ENCODE measurements at regions not wholly inside any gene's neighbourhood (a gene's known extent, or its start where the extent isn't known, plus 50 kb on each side); places are given as distances from the start of the nearest gene placed in this dataset.

GRCh38 chr6:53982366-53983050 lies 128.7 kb upstream of the MLIP start:
- H3K23ac ChIP-seq (ENCODE audit: low read depth, low read length, poor library complexity): no peak overlapping the region
- no peak for DNase-seq (ENCODE audit: low spot score)
- no peak overlapping the region for H3K18ac ChIP-seq (ENCODE audit: low read length)
- no peak overlapping the region for H4K91ac ChIP-seq (ENCODE audit: low read depth, low read length, poor library complexity)
- no peak overlapping the region for H2BK120ac ChIP-seq (ENCODE audit: low read depth, low read length)
- peaks cover 0 to 2% of the 10 kb centered on the region in 2 donors for H3K4me1 ChIP-seq (ENCODE audit: control insufficient read depth in 2 of 2, insufficient read depth in 1 of 2, low read depth in 1 of 2, low read length in 2 of 2)
- H2BK12ac ChIP-seq (ENCODE audit: low read length): no peak overlapping the region
- no peak overlapping the region for H4K8ac ChIP-seq (ENCODE audit: low read depth, low read length)
- H3K4me3 ChIP-seq (ENCODE audit: low read length in 2 of 2): no peak overlapping the region
- no peak overlapping the region for H2AK5ac ChIP-seq (ENCODE audit: low read depth, low read length)
- H3K9me3 ChIP-seq (replicated peaks in 1 of 2; ENCODE audit: control insufficient read depth in 2 of 2, insufficient read depth in 1 of 2, low read depth in 1 of 2, low read length in 2 of 2): no peaks in the 10 kb centered on the region
- H3K4ac ChIP-seq (ENCODE audit: low read length): no peak overlapping the region
- WGBS, 2 donors (ENCODE audit: extremely low coverage in 2 of 2, insufficient read length in 2 of 2, insufficient replicate concordance in 1 of 2): no CpG with 5 or more reads among the region's 4 CpGs
- no peaks in the 10 kb centered on the region for H3K27me3 ChIP-seq (ENCODE audit: control insufficient read depth in 3 of 3, insufficient read depth in 3 of 3, low read depth in 1 of 3, low read length in 3 of 3)
- H3K9ac ChIP-seq (ENCODE audit: low read depth, low read length, poor library complexity): no peak overlapping the region
- H2AFZ ChIP-seq (ENCODE audit: low read length): no peak overlapping the region
- no peak overlapping the region for H3K14ac ChIP-seq (ENCODE audit: low read length)
- H3K4me2 ChIP-seq (ENCODE audit: insufficient read depth, low read length, poor library complexity, severe bottlenecking): no peak overlapping the region
- no peak overlapping the region for H2BK5ac ChIP-seq (ENCODE audit: low read length)
- no peak overlapping the region for H2BK15ac ChIP-seq (ENCODE audit: low read length)
- no peak overlapping the region for H3K27ac ChIP-seq (replicated peaks; ENCODE audit: low read length)
- H3K79me1 ChIP-seq (ENCODE audit: low read depth, low read length): no peaks in the 10 kb centered on the region
- H3K36me3 ChIP-seq (replicated peaks in 1 of 2; ENCODE audit: control insufficient read depth in 2 of 2, insufficient read depth in 2 of 2, low read length in 2 of 2): no peaks in the 10 kb centered on the region

- Histone ChIP-seq H2BK15ac (ENCODE audit: low read length) (no peak overlapping the region), H4K91ac (ENCODE audit: low read depth, low read length, poor library complexity) (no peak overlapping the region), H3K79me1 (ENCODE audit: low read depth, low read length) (no peaks in the 10 kb centered on the region), H3K14ac (ENCODE audit: low read length) (no peak overlapping the region), H3K18ac (ENCODE audit: low read length) (no peak overlapping the region), H4K8ac (ENCODE audit: low read depth, low read length) (no peak overlapping the region), H3K4ac (ENCODE audit: low read length) (no peak overlapping the region), H2BK5ac (ENCODE audit: low read length) (no peak overlapping the region), H2BK12ac (ENCODE audit: low read length) (no peak overlapping the region), H2BK120ac (ENCODE audit: low read depth, low read length) (no peak overlapping the region), H3K23ac (ENCODE audit: low read depth, low read length, poor library complexity) (no peak overlapping the region), H3K9ac (ENCODE audit: low read depth, low read length, poor library complexity) (no peak overlapping the region), H3K4me2 (ENCODE audit: insufficient read depth, low read length, poor library complexity, severe bottlenecking) (no peak overlapping the region), H3K27me3 (ENCODE audit: control insufficient read depth in 3 of 3, insufficient read depth in 3 of 3, low read depth in 1 of 3, low read length in 3 of 3) (no peaks in the 10 kb centered on the region), H3K36me3 (replicated peaks in 1 of 2; ENCODE audit: control insufficient read depth in 2 of 2, insufficient read depth in 2 of 2, low read length in 2 of 2) (no peaks in the 10 kb centered on the region), H2AK5ac (ENCODE audit: low read depth, low read length) (no peak overlapping the region), H3K4me1 (ENCODE audit: control insufficient read depth in 2 of 2, insufficient read depth in 1 of 2, low read depth in 1 of 2, low read length in 2 of 2) (peaks cover 0 to 2% of the 10 kb centered on the region in 2 donors), H3K9me3 (replicated peaks in 1 of 2; ENCODE audit: control insufficient read depth in 2 of 2, insufficient read depth in 1 of 2, low read depth in 1 of 2, low read length in 2 of 2) (no peaks in the 10 kb centered on the region), H2AFZ (ENCODE audit: low read length) (no peak overlapping the region), H3K4me3 (ENCODE audit: low read length in 2 of 2) (no peak overlapping the region), H3K27ac (replicated peaks; ENCODE audit: low read length) (no peak overlapping the region)
- no CpG with 5 or more reads among the region's 1 CpG for WGBS, 2 donors (ENCODE audit: extremely low coverage in 2 of 2, insufficient read length in 2 of 2, insufficient replicate concordance in 1 of 2)
- DNase-seq (ENCODE audit: low spot score): no peak
Observed at GRCh38 chr6:53983301-53983700, 127.9 kb upstream of the MLIP start.

- DNase-seq (ENCODE audit: low spot score): no peak
- H3K14ac ChIP-seq (ENCODE audit: low read length): no peak overlapping the region
- H3K27me3 ChIP-seq (ENCODE audit: control insufficient read depth in 3 of 3, insufficient read depth in 3 of 3, low read depth in 1 of 3, low read length in 3 of 3): no peaks in the 10 kb centered on the region
- no peak overlapping the region for H3K4me2 ChIP-seq (ENCODE audit: insufficient read depth, low read length, poor library complexity, severe bottlenecking)
- WGBS, 2 donors (ENCODE audit: extremely low coverage in 2 of 2, insufficient read length in 2 of 2, insufficient replicate concordance in 1 of 2): no CpG with 5 or more reads among the region's 2 CpGs
- H3K36me3 ChIP-seq (replicated peaks in 1 of 2; ENCODE audit: control insufficient read depth in 2 of 2, insufficient read depth in 2 of 2, low read length in 2 of 2): no peaks in the 10 kb centered on the region
- H2AFZ ChIP-seq (ENCODE audit: low read length): no peak overlapping the region
- no peak overlapping the region for H3K23ac ChIP-seq (ENCODE audit: low read depth, low read length, poor library complexity)
- no peak overlapping the region for H2BK120ac ChIP-seq (ENCODE audit: low read depth, low read length)
- H4K91ac ChIP-seq (ENCODE audit: low read depth, low read length, poor library complexity): no peak overlapping the region
- H2AK5ac ChIP-seq (ENCODE audit: low read depth, low read length): no peak overlapping the region
- H2BK15ac ChIP-seq (ENCODE audit: low read length): no peak overlapping the region
- H3K4ac ChIP-seq (ENCODE audit: low read length): no peak overlapping the region
- H3K18ac ChIP-seq (ENCODE audit: low read length): no peak overlapping the region
- H3K9me3 ChIP-seq (replicated peaks in 1 of 2; ENCODE audit: control insufficient read depth in 2 of 2, insufficient read depth in 1 of 2, low read depth in 1 of 2, low read length in 2 of 2): no peaks in the 10 kb centered on the region
- no peak overlapping the region for H3K27ac ChIP-seq (replicated peaks; ENCODE audit: low read length)
- no peaks in the 10 kb centered on the region for H3K79me1 ChIP-seq (ENCODE audit: low read depth, low read length)
- H3K4me3 ChIP-seq (ENCODE audit: low read length in 2 of 2): no peak overlapping the region
- H3K4me1 ChIP-seq (ENCODE audit: control insufficient read depth in 2 of 2, insufficient read depth in 1 of 2, low read depth in 1 of 2, low read length in 2 of 2): peaks cover 0 to 2% of the 10 kb centered on the region in 2 donors
- no peak overlapping the region for H2BK5ac ChIP-seq (ENCODE audit: low read length)
- no peak overlapping the region for H3K9ac ChIP-seq (ENCODE audit: low read depth, low read length, poor library complexity)
- H4K8ac ChIP-seq (ENCODE audit: low read depth, low read length): no peak overlapping the region
- no peak overlapping the region for H2BK12ac ChIP-seq (ENCODE audit: low read length)
Observed at GRCh38 chr6:53984163-53984562, 127.1 kb upstream of the MLIP start.

- H3K4me1 ChIP-seq (ENCODE audit: control insufficient read depth in 2 of 2, insufficient read depth in 1 of 2, low read depth in 1 of 2, low read length in 2 of 2): peaks cover 0 to 5% of the 10 kb centered on the region in 2 donors
- WGBS, 2 donors (ENCODE audit: extremely low coverage in 2 of 2, insufficient read length in 2 of 2, insufficient replicate concordance in 1 of 2): no CpG with 5 or more reads among the region's 3 CpGs
- no peak overlapping the region for H3K18ac ChIP-seq (ENCODE audit: low read length)
- no peaks in the 10 kb centered on the region for H3K79me1 ChIP-seq (ENCODE audit: low read depth, low read length)
- DNase-seq (ENCODE audit: low spot score): no peak
- no peaks in the 10 kb centered on the region for H3K9me3 ChIP-seq (replicated peaks in 1 of 2; ENCODE audit: control insufficient read depth in 2 of 2, insufficient read depth in 1 of 2, low read depth in 1 of 2, low read length in 2 of 2)
- H3K4me3 ChIP-seq (ENCODE audit: low read length in 2 of 2): no peak overlapping the region
- H3K27ac ChIP-seq (replicated peaks; ENCODE audit: low read length): no peak overlapping the region
- H3K9ac ChIP-seq (ENCODE audit: low read depth, low read length, poor library complexity): no peak overlapping the region
- no peak overlapping the region for H2BK15ac ChIP-seq (ENCODE audit: low read length)
- H3K27me3 ChIP-seq (ENCODE audit: control insufficient read depth in 3 of 3, insufficient read depth in 3 of 3, low read depth in 1 of 3, low read length in 3 of 3): no peaks in the 10 kb centered on the region
- H3K23ac ChIP-seq (ENCODE audit: low read depth, low read length, poor library complexity): no peak overlapping the region
- no peak overlapping the region for H2BK12ac ChIP-seq (ENCODE audit: low read length)
- no peak overlapping the region for H3K14ac ChIP-seq (ENCODE audit: low read length)
- no peak overlapping the region for H3K4me2 ChIP-seq (ENCODE audit: insufficient read depth, low read length, poor library complexity, severe bottlenecking)
- no peak overlapping the region for H3K4ac ChIP-seq (ENCODE audit: low read length)
- no peak overlapping the region for H2AFZ ChIP-seq (ENCODE audit: low read length)
- no peak overlapping the region for H4K91ac ChIP-seq (ENCODE audit: low read depth, low read length, poor library complexity)
- no peak overlapping the region for H2AK5ac ChIP-seq (ENCODE audit: low read depth, low read length)
- no peak overlapping the region for H4K8ac ChIP-seq (ENCODE audit: low read depth, low read length)
- H2BK120ac ChIP-seq (ENCODE audit: low read depth, low read length): no peak overlapping the region
- H3K36me3 ChIP-seq (replicated peaks in 1 of 2; ENCODE audit: control insufficient read depth in 2 of 2, insufficient read depth in 2 of 2, low read length in 2 of 2): no peaks in the 10 kb centered on the region
- no peak overlapping the region for H2BK5ac ChIP-seq (ENCODE audit: low read length)
Observed at GRCh38 chr6:53984581-53984980, 126.7 kb upstream of the MLIP start.
